ENCODE measurements at regions not wholly inside any gene's neighbourhood (a gene's known extent, or its start where the extent isn't known, plus 50 kb on each side); places are given as distances from the start of the nearest gene placed in this dataset.

DNA sequence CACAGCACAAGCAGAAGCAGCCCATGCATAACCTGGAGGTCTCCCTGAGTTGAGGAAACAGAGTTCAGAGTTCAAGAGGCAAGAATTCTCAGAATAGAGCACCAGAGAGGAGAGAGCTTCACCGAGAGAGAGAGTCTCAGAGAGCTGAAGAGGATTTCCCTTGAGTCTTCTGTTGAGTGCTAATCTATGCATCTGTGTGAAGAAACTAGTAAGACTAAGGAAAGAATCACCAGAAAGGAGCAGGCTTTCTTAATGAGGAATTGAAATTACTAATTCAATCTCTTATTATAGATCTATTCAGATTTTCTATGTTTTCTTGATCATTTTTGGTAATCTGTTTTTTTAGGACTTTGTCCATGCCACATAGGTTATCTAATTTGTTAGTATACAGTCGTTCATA, 89.3 kb upstream of the CTAGE1 start:
- TF ChIP-seq, protein P1, sequence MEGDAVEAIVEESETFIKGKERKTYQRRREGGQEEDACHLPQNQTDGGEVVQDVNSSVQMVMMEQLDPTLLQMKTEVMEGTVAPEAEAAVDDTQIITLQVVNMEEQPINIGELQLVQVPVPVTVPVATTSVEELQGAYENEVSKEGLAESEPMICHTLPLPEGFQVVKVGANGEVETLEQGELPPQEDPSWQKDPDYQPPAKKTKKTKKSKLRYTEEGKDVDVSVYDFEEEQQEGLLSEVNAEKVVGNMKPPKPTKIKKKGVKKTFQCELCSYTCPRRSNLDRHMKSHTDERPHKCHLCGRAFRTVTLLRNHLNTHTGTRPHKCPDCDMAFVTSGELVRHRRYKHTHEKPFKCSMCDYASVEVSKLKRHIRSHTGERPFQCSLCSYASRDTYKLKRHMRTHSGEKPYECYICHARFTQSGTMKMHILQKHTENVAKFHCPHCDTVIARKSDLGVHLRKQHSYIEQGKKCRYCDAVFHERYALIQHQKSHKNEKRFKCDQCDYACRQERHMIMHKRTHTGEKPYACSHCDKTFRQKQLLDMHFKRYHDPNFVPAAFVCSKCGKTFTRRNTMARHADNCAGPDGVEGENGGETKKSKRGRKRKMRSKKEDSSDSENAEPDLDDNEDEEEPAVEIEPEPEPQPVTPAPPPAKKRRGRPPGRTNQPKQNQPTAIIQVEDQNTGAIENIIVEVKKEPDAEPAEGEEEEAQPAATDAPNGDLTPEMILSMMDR (IDR thresholded peaks at IDR 0.05; ENCODE audit: borderline replicate concordance, extremely low read depth, low read length, poor library complexity, severe bottlenecking), result no peak
- no peak for TF ChIP-seq EZH2 (IDR thresholded peaks at IDR 0.05; ENCODE audit: borderline replicate concordance, low read depth, low read length, severe bottlenecking)

Data from DND-41 (cell line).